Neural progenitor cell (in vitro differentiated cells): ENCODE measurements at regions not wholly inside any gene's neighbourhood (a gene's known extent, or its start where the extent isn't known, plus 50 kb on each side); places are given as distances from the start of the nearest gene placed in this dataset.
A peak's percentile ranks its signal among the peaks of the same experiment; 100 is the strongest.

Experiments
- DNase-seq: peaks from one replicate; pipeline ENCODE4 v3.0.0-alpha.2; 2016; ENCODE audit warnings: low spot score
- H2AFZ ChIP-seq: fragments of 200-600 bp; sonication (generic); replicated peaks from 2 replicates; pipeline ENCODE4 v1.6.1; 2016; ENCODE audit warnings: antibody characterized with exemption
- H3F3A ChIP-seq: fragments of 200-600 bp; sonication (generic); 2 replicates; pipeline ENCODE4 v1.6.1; 2016; ENCODE audit warnings: antibody characterized with exemption, low read depth
- H3K27ac ChIP-seq: fragments of 200-600 bp; sonication (generic); 2 replicates; pipeline ENCODE4 v1.5.1; 2016; ENCODE audit warnings: mild to moderate bottlenecking
- H3K27me3 ChIP-seq: fragments of 200-600 bp; sonication (generic); 2 replicates; pipeline ENCODE4 v1.6.1; 2016; ENCODE audit warnings: mild to moderate bottlenecking, moderate library complexity
- H3K36me3 ChIP-seq: fragments of 200-600 bp; sonication (generic); 2 replicates; pipeline ENCODE4 v1.5.1; 2016
- H3K4me1 ChIP-seq: fragments of 200-600 bp; sonication (generic); 2 replicates; pipeline ENCODE4 v1.6.1; 2016; ENCODE audit warnings: mixed run types
- H3K4me2 ChIP-seq: fragments of 200-600 bp; sonication (generic); 2 replicates; pipeline ENCODE4 v1.6.1; 2016
- H3K4me3 ChIP-seq: fragments of 200-600 bp; sonication (generic); 2 replicates; pipeline ENCODE4 v1.5.1; 2016
- H3K79me2 ChIP-seq: fragments of 200-600 bp; sonication (generic); 2 replicates; pipeline ENCODE4 v1.6.1; 2016; ENCODE audit warnings: low read depth
- H3K9ac ChIP-seq: fragments of 200-600 bp; sonication (generic); 2 replicates; pipeline ENCODE4 v1.6.1; 2016
- H3K9me3 ChIP-seq: fragments of 200-600 bp; sonication (generic); 2 replicates; pipeline ENCODE4 v1.5.1; 2016; ENCODE audit warnings: low read depth
- H4K20me1 ChIP-seq: fragments of 200-600 bp; sonication (generic); 2 replicates; pipeline ENCODE4 v1.6.1; 2016; ENCODE audit warnings: low read depth
- H3K27ac Mint-ChIP-seq: 3 replicates; pipeline ENCODE4 v1.8.0; 2021; ENCODE audit warnings: mixed read lengths
- H3K27me3 Mint-ChIP-seq: 2 replicates; pipeline ENCODE4 v1.8.0; 2022; ENCODE audit warnings: low read depth, mild to moderate bottlenecking, inconsistent platforms, moderate library complexity, mixed read lengths; ENCODE audit not compliant: insufficient read depth
- H3K36me3 Mint-ChIP-seq: 3 replicates; pipeline ENCODE4 v1.8.0; 2021; ENCODE audit warnings: mixed read lengths
- H3K4me1 Mint-ChIP-seq: 3 replicates; pipeline ENCODE4 v1.8.0; 2021; ENCODE audit warnings: mixed read lengths
- H3K4me3 Mint-ChIP-seq: 3 replicates; pipeline ENCODE4 v1.8.0; 2021; ENCODE audit warnings: mild to moderate bottlenecking, moderate library complexity, mixed read lengths
- H3K9me3 Mint-ChIP-seq: 3 replicates; pipeline ENCODE4 v1.8.0; 2020; ENCODE audit warnings: mixed read lengths
- CTCF ChIP-seq: fragments of 200-600 bp; sonication (generic); IDR thresholded peaks from 2 replicates; pipeline ENCODE4 v1.5.1; 2017; ENCODE audit warnings: antibody characterized with exemption, mild to moderate bottlenecking
- EZH2 ChIP-seq: fragments of 200-600 bp; sonication (generic); IDR thresholded peaks from 2 replicates; pipeline ENCODE4 v1.6.1; 2017; ENCODE audit warnings: antibody characterized with exemption, mild to moderate bottlenecking, moderate library complexity
- EZH2phosphoT487 ChIP-seq: fragments of 200-600 bp; sonication (generic); IDR thresholded peaks from 2 replicates; pipeline ENCODE4 v1.6.1; 2017; ENCODE audit warnings: antibody characterized with exemption

- DNase-seq, result no peak
- Histone ChIP-seq H3K9ac (no peak overlapping the region), H4K20me1 (no peaks in the 10 kb centered on the region), H3K4me3 (no peak overlapping the region), H3K36me3 (no peaks in the 10 kb centered on the region), H3F3A (no peaks in the 10 kb centered on the region), H3K27me3 (no peaks in the 10 kb centered on the region), H3K27ac (no peak overlapping the region), H2AFZ (peak overlapping the region; percentile 28), H3K79me2 (no peaks in the 10 kb centered on the region), H3K9me3 (no peaks in the 10 kb centered on the region), H3K4me2 (no peak overlapping the region), H3K4me1 (no peaks in the 10 kb centered on the region)
- Mint-ChIP-seq H3K27me3 (no peaks in the 10 kb centered on the region), H3K36me3 (no peaks in the 10 kb centered on the region), H3K27ac (no peak overlapping the region), H3K9me3 (peaks cover 13% of the 10 kb centered on the region), H3K4me1 (peaks cover 28% of the 10 kb centered on the region), H3K4me3 (no peak overlapping the region)
- no peak for TF ChIP-seq EZH2
- TF ChIP-seq EZH2phosphoT487, result no peak
- TF ChIP-seq CTCF, result no peak
Measured at GRCh38 chr2:114032705-114033104, 142.8 kb downstream of the ACTR3 start.

- H2AFZ ChIP-seq, result no peak overlapping the region
- H3K9ac ChIP-seq, result no peak overlapping the region
- Mint-ChIP-seq H3K4me3 (no peak overlapping the region), H3K4me1 (peaks cover 28% of the 10 kb centered on the region), H3K36me3 (no peaks in the 10 kb centered on the region), H3K27ac (no peak overlapping the region), H3K9me3 (peaks cover 11% of the 10 kb centered on the region), H3K27me3 (no peaks in the 10 kb centered on the region)
- no peaks in the 10 kb centered on the region for H3K79me2 ChIP-seq
- no peaks in the 10 kb centered on the region for H3F3A ChIP-seq
- no peak for DNase-seq
- no peaks in the 10 kb centered on the region for H3K9me3 ChIP-seq
- no peak overlapping the region for H3K4me2 ChIP-seq
- no peak overlapping the region for H3K4me3 ChIP-seq
- no peak for TF ChIP-seq EZH2
- TF ChIP-seq EZH2phosphoT487, result no peak
- TF ChIP-seq CTCF, result no peak
- no peak overlapping the region for H3K27ac ChIP-seq
- no peaks in the 10 kb centered on the region for H3K4me1 ChIP-seq
- no peaks in the 10 kb centered on the region for H3K27me3 ChIP-seq
- H4K20me1 ChIP-seq, result no peaks in the 10 kb centered on the region
- no peaks in the 10 kb centered on the region for H3K36me3 ChIP-seq
Measured at GRCh38 chr2:114034742-114035141, 144.9 kb downstream of the ACTR3 start.

GRCh38 chr2:114038710-114039109 lies 148.8 kb downstream of the ACTR3 start:
- no peaks in the 10 kb centered on the region for H3K27me3 Mint-ChIP-seq

More at GRCh38 chr2:114038710-114039109, 148.8 kb downstream of the ACTR3 start:
- no peak overlapping the region for H3K27ac Mint-ChIP-seq
- no peaks in the 10 kb centered on the region for H3K4me1 ChIP-seq
- no peaks in the 10 kb centered on the region for H3K79me2 ChIP-seq
- TF ChIP-seq EZH2 (no peak), EZH2phosphoT487 (no peak), CTCF (no peak)
- no peak overlapping the region for H3K4me3 Mint-ChIP-seq
- H3K27me3 ChIP-seq, result no peaks in the 10 kb centered on the region
- H2AFZ ChIP-seq, result no peak overlapping the region
- H3K9me3 ChIP-seq, result no peaks in the 10 kb centered on the region
- DNase-seq, result no peak
- H3F3A ChIP-seq, result no peaks in the 10 kb centered on the region
- H3K4me3 ChIP-seq, result no peak overlapping the region
- H3K9ac ChIP-seq, result no peak overlapping the region
- no peak overlapping the region for H3K4me2 ChIP-seq
- peaks cover 9% of the 10 kb centered on the region for H3K4me1 Mint-ChIP-seq
- H3K9me3 Mint-ChIP-seq, result peaks cover 11% of the 10 kb centered on the region
- H4K20me1 ChIP-seq, result no peaks in the 10 kb centered on the region
- H3K36me3 Mint-ChIP-seq, result no peaks in the 10 kb centered on the region
- H3K36me3 ChIP-seq, result no peaks in the 10 kb centered on the region
- no peak overlapping the region for H3K27ac ChIP-seq
